GM21723 (cell line): ENCODE measurements at regions not wholly inside any gene's neighbourhood (a gene's known extent, or its start where the extent isn't known, plus 50 kb on each side); places are given as distances from the start of the nearest gene placed in this dataset.
"Not testable (repeated sequence)": the region's sequence is repeated elsewhere in the genome, so short reads cannot be mapped to it uniquely, and the experiment has no call there.

Experiments used
- ATAC-seq: cut with Tn5 transposase; IDR thresholded peaks from one replicate; pipeline ENCODE4 v1.9.1; 2021; ENCODE audit warnings: mild to moderate bottlenecking, moderate library complexity; ENCODE audit not compliant: unreplicated experiment

GRCh38 chr15:98315971-98316370 is 332.4 kb upstream of the IGF1R start:
- no peak for ATAC-seq

GRCh38 chr15:98321896-98322295 is 326.4 kb upstream of the IGF1R start:
- ATAC-seq: no peak

GRCh38 chr15:98322581-98322980 is 325.8 kb upstream of the IGF1R start:
- ATAC-seq: no peak

DNA sequence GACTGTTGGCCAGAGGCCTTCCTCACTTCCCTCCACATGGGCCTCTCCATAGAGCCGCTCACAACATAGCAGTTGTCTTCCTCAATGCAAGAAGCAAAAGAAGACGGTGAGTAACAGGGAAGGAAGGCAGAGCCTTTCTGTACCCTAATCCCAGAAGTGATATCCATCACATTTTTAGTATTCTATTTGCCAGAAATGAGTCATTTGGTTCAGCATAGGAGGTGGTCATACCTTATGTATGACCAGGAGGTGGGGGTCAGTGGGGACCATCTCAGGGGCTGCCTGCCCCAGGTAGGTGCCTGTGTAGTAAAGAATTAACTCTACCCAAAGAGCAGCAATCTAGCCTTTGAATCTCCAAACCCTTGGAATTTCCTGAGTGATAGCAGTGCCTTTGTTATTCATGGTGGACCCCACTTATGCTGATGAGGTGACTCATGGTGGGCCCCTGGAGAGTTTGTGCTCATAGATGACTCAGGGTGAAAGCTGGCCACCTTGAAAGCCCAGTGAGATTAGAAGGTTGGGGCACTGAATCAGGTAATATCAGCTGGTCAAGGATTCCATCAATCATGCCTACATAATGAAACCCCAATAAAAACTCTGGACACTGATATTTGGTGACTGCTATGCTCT is 323.9 kb upstream of the IGF1R start:
- ATAC-seq: no peak

DNA sequence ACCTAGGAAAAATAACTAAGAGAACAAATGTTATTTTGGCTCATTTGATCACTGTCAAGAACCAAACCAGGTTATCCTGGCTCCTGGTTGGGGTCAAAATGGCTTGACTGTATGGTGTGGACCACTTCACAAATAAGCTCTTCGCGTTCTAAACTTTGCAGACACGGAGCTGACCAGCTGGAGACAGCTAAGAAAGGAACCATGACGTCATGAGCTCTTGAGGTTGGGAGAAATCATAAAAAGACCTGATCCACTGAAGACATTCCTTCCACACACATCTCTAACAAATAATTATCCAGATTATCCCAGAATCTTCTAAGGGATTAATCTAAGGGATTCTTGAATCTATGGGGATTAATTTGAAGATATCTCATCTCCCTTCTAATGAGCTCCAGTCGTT is 321.5 kb upstream of the IGF1R start:
- ATAC-seq: no peak

DNA sequence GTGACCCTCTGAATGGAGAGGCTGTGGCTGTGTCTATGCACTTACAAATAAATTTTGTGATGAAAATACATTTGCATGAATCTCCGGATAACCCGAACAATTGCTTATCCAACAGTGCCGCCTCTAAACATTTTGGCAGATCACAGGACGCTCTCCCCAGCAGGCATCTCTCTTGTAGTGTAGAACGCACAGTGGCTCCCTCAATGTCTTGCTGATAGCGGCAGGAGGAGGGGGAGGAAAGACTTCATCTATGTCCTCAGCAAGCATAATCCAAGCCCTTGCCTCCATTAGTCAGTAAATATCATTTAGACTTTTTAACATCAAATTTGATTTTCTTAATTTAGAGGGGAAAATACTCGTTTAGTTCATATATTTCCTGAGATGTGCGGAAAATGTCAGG is 318.1 kb upstream of the IGF1R start:
- ATAC-seq: no peak

- no peak for ATAC-seq
These were observed 317.5 kb upstream of the IGF1R start for GRCh38 chr15:98330692-98331435.

DNA sequence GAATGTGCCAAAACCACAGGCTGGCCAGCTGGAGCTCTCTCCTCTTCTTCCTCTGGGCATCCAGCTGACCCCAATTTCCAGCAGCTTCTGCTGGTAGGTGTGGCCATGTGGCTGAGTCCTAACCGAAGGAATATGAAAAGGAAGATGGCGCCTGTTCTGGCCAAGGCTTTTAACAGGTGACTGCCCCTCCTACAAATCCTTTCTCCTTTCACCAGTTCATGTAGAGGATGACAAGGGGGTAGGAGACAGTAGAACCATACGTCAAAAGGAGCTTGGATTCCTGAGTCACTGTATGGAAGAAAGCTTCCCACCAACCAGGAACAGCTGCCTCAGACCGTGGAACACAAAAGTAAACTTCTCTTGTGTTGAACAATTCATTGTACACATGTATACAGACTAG is 316.7 kb upstream of the IGF1R start:
- ATAC-seq: no peak

GRCh38 chr15:98333251-98333650 is 315.1 kb upstream of the IGF1R start:
- ATAC-seq: no peak

DNA sequence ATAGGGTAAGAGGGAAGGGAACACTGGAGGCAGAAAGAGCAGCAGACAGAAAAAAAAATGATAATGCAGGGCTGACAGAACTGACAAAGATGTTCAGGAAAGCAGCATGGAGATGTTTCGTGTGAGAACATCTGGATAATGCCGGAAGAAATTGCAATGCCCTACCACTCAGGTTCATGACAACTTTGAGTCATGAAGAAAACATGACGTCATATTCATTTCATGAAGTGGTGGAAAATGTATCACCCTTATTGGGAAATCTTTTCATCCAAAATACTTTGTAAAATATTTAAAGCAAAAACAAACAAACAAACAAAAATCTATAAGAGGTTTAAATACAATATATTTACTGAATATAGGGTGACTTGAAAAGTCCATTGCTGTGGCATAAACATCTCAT is 305.4 kb upstream of the IGF1R start:
- no peak for ATAC-seq

DNA sequence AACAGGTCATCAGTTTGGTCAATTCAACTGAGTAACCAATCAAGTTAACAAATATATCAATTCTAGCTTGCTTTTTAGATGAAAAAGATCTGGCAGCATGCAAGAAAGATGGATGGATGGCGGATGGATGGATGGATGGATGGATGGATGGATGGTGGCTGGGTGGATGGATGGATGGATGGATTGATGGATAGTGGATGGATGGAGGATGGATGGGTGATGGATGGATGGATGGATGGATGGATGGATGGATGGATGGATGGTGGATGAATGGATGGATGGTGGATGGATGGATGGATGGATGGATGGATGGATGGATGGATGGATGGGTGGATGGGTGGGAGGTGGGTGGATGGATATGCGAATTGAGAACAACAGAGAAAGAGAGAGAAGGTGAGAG is 303.7 kb upstream of the IGF1R start:
- ATAC-seq: no peak

DNA sequence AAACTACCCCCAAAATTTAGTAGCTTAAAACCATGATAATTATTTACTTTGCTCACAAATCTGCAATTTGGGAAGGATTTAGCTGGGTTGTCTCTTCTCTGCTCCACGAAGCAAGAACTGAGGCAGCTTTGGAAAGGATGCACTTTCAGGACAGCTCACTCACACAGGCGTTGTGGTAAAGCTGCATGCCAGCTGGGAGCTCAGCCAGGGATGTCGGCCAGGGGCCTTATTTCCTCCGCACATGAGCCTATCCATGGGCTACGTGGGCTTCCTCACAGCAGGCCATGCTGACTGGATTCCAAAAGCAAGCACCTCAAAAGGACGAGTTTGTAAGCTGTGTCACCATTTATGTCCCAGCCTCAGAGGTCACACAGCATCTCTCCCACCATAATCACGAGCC is 301.3 kb upstream of the IGF1R start:
- no peak for ATAC-seq

GRCh38 chr15:98347866-98348265 is 300.5 kb upstream of the IGF1R start:
- ATAC-seq: no peak

GRCh38 chr15:98350276-98350675 is 298.1 kb upstream of the IGF1R start:
- no peak for ATAC-seq

DNA sequence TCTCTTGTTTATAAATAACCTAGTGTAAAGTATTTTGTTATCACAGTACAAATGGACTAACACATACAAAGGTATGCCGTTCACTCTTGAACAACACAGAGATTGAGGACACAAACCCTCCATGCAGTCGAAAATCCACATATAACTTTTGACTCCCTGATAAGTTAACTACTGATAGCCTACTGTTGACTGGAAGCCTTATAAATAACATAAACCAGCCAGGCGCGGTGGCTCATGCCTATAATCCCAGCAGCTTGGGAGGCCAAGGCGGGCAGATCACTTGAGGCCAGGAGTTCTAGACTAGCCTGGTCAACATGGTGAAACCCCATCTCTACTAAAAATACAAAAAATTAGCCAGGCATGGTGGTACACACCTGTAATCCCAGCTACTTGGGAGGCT is 290.1 kb upstream of the IGF1R start:
- not testable (repeated sequence) for ATAC-seq

- ATAC-seq: no peak
These were observed 289.4 kb upstream of the IGF1R start for GRCh38 chr15:98358971-98359370.

DNA sequence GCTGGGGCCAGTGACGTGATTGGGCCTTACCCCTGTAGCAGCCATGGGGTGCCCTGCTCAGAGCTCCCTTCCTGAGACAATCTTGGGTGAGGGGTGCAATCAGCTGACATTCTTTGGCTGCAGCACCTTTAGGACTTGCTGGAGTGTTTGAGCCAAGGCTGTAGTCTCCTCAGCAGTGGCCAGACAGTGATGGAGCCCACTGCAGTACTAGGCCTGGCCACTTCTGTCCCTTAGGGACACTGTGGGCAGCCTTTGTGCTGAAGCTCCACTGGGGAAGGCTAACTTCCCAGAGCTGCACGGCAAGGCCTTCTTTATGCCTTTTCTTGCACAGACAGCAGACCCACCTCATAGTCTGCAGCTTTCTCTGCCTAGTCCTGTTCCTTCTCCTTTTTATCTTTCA is 284.9 kb upstream of the IGF1R start:
- ATAC-seq: no peak

DNA sequence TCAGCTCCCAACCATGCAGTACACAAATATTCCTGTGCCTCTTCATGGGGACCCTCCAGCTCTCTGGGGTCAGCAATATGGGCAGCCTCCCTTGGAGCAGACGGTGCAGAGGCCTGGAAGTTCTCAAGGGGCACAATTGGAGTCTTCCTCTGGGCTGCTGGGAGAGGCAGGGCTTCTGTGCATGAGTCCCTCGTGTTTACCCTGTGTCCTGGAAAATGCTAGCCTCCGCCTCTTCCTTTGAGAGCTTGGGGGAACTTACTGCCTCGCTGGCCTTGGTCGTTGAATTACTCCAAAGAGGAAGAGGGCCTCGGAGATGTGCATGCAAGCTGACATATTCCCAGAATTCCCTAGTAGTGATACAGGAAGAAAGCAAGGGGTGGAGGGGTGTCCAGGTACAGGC is 284.4 kb upstream of the IGF1R start:
- ATAC-seq: no peak

DNA sequence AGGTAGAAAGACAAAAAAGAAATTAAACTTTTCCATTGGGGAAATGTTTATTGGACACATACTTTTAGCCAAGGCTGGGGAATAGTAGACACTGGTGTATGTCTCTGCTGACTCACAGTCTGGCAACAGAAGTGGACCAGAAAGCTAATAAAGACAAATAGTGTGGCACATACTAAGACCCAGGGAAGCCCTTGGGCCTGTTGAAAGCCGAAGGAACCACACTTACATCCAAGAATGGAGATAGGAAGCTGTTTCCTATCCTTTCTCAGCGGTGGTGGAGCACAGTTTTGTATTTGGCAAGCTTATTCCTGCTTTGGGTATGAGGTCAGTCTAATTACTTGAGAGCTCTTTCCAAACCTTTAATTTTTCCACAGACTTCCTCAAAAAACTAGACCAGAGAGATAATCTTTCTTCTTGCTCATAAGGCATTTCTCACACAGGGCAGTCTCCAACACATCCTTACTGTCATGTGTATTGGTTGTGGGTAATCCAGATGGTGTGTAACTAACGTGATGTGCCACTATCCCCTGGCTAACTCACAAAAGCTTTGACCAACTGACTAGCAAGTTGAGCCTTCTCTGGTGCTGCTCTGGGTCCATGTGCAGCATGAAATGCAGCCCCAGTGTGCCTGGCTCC is 279.1 kb upstream of the IGF1R start:
- ATAC-seq: no peak

DNA sequence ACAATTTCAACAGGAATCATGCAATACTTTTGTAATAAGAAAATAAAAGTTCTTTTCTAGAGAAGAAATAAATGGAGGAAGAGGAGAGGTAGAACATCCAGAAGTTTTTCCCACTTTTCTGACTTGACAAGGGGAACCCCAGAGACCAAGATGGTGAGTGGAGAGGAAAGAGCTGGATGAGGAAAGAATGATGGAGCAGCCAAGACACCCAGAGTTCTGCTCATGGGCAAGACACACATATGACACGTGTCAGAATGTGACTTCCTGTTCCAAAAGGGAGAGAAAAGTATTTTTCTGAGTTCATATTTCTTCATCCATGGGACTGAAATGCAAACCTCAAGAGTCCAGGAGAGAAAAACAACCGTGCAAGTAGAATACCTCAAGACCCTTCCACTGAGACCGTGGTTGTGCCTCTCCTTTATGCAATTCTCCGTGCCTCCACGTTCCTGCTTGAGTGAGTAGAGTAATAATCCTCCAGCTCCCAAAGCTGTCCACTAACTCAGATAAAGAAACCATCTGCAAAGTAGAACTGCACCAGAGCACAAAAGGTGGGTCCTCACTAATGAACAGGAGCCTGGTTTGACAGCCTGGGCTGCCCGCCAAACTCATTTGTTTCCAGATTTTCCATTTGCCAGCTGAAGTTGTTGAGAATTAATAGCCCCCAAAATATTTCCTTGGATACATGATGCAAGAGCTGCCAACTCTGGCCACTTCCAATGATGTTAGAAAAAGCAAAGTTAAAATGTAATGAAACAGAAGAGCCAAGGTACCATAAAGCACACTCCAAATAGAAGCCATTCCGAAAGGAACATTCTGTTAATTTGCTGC is 272.6 kb upstream of the IGF1R start:
- ATAC-seq: no peak

- no peak for ATAC-seq
These were observed 267.6 kb upstream of the IGF1R start for GRCh38 chr15:98380721-98381120.
